AG04450 (cell line): ENCODE measurements at regions not wholly inside any gene's neighbourhood (a gene's known extent, or its start where the extent isn't known, plus 50 kb on each side); places are given as distances from the start of the nearest gene placed in this dataset.

Source experiments
- CTCF ChIA-PET: fragments of 300-600, 350-600 bp; formaldehyde crosslinking; extraction: SDS; loops from one replicate; lab custom pipeline; 2022; ENCODE audit warnings: antibody characterized with exemption, inconsistent platforms; lab: Charles Lee
- POLR2A ChIA-PET: fragments of 350-600 bp; formaldehyde crosslinking; extraction: SDS; loops from one replicate; lab custom pipeline; 2021; ENCODE audit warnings: antibody characterized with exemption, inconsistent platforms; lab: Yijun Ruan, JAX
- DNase-seq: peaks from one replicate; pipeline ENCODE4 v3.0.0-alpha.2; 2011; ENCODE audit warnings: low read depth, low spot score
- H3K27ac ChIP-seq: one replicate; pipeline ENCODE4 v1.5.1; 2012; ENCODE audit warnings: low read depth, low read length, control low read depth
- H3K27me3 ChIP-seq: one replicate; pipeline ENCODE4 v1.6.0; 2012; ENCODE audit warnings: low read length; ENCODE audit not compliant: control insufficient read depth, insufficient read depth
- H3K4me3 ChIP-seq: 2 replicates; pipeline ENCODE4 v1.5.1; 2011; ENCODE audit warnings: mild to moderate bottlenecking, low read depth, low read length, control low read depth
- H3K9me3 ChIP-seq: 2 replicates; pipeline ENCODE4 v1.5.1; 2012; ENCODE audit warnings: low read length; ENCODE audit not compliant: control insufficient read depth, insufficient read depth
- CTCF ChIP-seq: IDR thresholded peaks from 2 replicates; pipeline ENCODE4 v1.5.1; 2011; ENCODE audit warnings: low read depth, low read length, control low read depth, inconsistent platforms

DNA sequence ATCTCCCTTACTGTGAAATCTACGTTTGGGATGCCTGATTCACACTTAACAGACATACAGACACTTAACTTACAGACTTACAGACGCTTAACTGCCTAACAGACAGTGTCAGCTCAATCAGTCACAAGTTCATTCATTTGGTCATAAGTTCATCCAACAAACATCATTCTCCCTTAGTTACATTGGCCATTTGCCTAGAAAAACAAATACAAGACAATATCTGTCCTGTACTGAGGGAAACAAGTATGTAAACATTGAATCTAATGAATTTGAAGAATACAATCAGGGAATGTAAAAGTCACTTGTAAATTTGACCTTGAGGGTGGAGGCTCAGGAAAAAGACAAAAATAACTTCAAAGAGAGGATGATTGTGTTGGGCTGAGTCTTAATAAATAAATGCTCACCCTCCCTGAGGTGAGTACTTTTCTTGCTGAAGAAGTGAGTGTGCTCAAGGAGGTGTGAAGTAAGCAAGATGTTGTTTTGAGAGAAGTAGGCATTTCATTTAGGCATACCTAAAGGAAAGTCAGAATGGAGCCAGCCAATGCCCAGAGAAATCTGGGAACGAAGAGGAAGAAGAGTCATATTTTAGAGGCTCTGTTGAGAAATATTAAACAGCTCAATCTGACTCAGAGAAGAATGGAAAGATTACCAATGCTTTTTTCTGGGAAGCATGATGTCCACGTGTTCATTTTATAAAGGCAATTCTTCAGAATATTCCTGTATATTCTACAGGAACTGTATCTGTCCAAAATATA is 958.4 kb upstream of the SLC10A2 start:
- TF ChIP-seq CTCF: no peak
- no peaks in the 10 kb centered on the region for H3K9me3 ChIP-seq
- no peaks in the 10 kb centered on the region for H3K27me3 ChIP-seq
- CTCF ChIA-PET: no interaction called here
- POLR2A ChIA-PET: no interaction called here
- H3K27ac ChIP-seq: no peak overlapping the region
- DNase-seq: no peak
- H3K4me3 ChIP-seq: no peak overlapping the region

DNA sequence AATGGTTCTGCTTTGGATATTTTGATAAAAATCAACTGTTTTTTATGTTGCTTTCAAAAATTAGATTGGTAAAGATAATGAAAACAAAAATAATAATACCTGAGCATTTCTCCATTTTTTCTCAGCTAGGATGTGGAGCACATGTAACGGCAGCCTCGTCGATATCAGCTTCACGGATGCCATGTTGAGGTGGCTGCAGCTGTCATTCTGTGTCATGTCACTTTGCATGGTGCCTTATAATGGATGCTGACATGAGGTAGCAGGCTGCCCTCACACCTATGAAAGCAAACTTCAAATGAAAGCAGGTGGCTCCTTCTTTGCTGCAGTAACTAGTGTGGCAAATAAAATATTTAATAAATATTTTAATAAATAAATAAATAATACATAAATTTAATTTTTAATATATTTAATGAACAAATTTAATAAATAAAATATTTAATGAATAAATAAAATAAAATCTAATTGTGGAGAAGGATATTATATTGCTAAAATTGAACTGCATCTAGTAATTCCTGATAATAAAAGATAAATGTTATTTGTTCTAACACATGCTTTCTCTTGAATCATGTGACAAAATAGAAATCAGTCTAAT is 955.7 kb upstream of the SLC10A2 start:
- Histone ChIP-seq H3K4me3 (no peak overlapping the region), H3K27me3 (no peaks in the 10 kb centered on the region), H3K27ac (no peak overlapping the region), H3K9me3 (no peaks in the 10 kb centered on the region)
- CTCF ChIA-PET: no interaction called here
- DNase-seq: no peak
- POLR2A ChIA-PET: no interaction called here
- TF ChIP-seq CTCF: no peak

DNA sequence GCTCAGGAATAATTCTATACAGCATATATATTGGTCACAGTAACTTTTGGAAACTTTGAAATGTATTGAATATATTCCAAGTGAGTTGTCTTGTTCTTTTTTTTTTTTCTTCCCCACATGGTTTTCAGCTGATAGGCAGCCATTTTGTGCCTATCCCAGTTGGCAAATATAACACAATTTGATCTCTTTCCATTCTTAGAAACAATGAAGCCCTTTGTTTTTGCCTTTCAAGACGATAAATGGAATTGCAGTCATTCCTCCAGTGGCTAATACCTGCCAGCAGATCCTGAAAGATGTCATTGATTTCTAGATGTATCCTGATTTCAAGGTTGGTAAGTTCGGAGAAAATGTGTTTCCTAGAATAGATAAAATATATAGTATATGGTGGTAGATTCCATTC is 951.1 kb upstream of the SLC10A2 start:
- H3K4me3 ChIP-seq: no peak overlapping the region
- H3K27ac ChIP-seq: no peak overlapping the region
- ChIA-PET POLR2A (no interaction called here), CTCF (no interaction called here)
- H3K9me3 ChIP-seq: no peaks in the 10 kb centered on the region
- DNase-seq: no peak
- H3K27me3 ChIP-seq: no peaks in the 10 kb centered on the region
- no peak for TF ChIP-seq CTCF

DNA sequence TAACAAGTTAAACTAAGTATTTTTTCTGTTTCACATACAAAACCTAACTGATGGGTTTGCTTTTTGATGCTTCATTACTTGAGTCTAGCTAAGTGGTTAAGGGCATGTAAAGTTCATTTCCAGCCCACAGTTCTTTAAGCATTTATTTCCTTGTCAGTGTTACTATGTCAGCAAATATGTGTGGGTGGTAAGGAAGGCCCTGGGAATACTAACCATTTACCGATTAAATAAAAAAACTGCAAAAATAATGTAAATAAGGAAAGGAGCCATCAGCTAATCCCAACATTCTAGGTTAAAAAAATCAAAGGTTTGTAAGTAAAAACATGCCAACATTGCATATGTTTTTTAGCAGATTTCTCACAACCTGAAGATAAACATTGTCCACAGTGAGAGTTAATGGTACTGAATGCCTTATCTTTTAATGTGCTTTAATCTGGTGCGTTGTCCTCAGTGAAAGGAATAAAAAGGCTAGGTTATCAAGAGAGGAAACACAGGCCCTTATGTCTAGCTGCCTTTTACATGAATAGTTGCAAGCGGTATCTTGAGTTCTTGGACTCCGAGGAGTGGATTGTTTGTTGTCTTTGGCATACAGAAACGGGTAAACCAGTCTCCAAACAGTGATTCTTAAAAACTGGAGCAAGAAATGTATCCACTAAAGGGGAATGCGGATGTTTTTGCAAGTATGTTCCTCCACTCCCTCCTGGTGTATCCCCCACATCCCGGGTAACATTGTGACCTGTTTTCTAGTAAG is 949.6 kb upstream of the SLC10A2 start:
- DNase-seq: peak; percentile 44
- CTCF ChIA-PET: no interaction called here

More for the DNA sequence above, 949.6 kb upstream of the SLC10A2 start:
- Histone ChIP-seq H3K27me3 (no peaks in the 10 kb centered on the region), H3K27ac (no peak overlapping the region), H3K9me3 (no peaks in the 10 kb centered on the region), H3K4me3 (no peak overlapping the region)
- POLR2A ChIA-PET: no interaction called here
- no peak for TF ChIP-seq CTCF
